ENCODE measurements at regions not wholly inside any gene's neighbourhood (a gene's known extent, or its start where the extent isn't known, plus 50 kb on each side); places are given as distances from the start of the nearest gene placed in this dataset.

DNA sequence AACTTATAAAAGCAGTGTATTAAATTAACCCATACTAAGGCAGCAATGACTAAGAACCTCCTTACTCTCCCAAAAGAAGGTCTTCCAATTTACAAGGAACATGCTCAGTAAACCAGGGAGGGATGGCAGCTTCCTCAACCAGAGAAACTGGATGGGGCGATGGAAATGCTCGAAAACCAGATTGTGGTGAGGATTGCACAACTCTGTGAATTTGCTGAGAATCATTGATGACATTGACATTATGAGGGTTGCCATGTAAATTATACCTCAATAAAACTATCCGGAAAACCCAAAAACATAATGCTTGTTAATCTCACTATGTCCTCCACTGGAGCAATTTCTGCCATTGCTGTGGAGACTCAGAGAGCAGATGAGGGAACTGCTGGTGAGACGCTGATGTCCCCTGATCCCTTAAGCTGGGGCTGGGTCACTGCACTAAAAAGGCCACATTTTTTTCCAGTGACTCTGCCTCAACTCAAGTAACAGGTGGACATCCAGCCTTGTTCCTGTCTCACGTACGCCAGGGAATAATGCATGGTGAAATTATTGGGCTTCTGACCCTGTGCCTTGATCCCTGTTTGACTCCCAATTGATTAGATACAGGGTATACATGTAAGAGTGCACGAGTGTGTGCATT, 288.3 kb downstream of the CYP26B1 start:
- no peak for DNase-seq

DNA sequence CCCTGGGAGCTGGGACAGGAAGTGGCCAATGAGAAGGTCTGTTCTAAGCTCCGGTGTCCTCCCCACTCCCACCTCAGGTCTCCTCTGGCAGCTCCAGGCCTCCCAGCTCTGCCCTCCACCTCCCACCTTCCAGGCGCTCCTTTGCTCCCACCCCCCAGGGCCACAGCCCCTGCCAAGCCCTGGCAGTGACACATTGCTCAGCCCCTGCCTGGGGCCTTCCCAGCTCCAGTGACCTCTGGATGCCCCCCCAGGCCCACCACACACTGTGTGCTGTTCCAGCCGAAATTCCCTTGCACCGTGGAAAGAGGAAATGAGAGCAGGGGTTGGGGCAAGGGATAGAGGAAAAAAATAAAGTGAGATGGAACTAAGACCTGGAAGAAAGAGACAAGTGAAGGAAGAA, 289.6 kb downstream of the CYP26B1 start:
- DNase-seq, result no peak

DNA sequence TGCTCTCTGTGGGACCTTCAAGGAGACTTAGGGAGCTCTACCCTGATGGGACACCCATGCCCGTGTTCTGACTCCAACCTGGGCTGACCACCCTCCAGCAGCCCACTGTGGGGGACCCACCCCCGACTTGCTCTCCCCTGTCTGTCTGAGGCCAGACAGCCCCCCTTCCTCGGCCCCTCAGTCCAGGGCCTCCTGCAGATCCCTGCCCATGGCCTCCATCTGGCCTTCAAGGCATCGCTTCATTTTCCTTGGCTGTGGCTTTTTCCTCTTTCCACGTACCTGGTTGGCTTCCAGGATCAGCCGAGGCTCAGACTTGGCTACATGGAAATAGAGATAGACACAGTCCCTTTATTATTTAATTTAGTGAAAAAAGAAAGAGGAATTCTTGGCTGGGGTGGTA, 290.0 kb downstream of the CYP26B1 start:
- no peak for DNase-seq

DNA sequence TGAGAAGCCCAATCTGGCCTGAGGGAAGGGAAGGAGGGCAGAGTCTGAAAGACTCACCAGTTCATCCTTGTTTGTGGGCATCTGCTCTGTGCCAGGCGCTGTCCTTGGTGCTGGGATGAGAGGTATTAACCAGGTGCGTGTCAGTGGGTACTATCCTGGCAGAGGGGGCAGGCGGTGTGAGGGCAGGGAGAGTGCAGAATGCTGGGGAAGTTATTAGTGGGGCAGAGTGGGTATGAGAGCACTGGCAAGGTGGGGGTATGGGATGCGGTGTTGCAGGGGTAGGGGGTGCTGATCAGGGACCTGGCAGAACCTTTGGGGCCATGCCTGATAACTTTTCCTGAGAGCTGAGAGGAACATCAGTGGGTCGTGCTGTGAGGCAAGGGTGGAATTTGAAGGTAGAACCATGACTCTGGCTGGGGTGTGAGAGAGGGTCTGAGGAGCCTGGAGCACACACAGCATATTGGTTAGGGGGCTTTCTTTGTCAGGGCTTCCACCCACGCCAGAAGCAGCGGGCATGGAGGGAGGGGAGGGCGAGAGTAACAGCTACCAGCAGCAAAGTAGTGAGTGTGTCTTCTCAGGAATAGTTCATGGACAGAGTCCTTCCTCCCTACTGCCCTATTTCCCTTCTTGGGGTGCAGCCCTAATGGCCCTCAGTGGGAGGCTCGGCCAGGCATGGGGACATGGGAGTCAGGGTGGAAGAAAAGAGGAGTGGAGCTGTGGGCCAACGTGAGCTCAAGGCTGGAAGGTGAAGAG, 290.7 kb downstream of the CYP26B1 start:
- peak; percentile 12 for DNase-seq

DNA sequence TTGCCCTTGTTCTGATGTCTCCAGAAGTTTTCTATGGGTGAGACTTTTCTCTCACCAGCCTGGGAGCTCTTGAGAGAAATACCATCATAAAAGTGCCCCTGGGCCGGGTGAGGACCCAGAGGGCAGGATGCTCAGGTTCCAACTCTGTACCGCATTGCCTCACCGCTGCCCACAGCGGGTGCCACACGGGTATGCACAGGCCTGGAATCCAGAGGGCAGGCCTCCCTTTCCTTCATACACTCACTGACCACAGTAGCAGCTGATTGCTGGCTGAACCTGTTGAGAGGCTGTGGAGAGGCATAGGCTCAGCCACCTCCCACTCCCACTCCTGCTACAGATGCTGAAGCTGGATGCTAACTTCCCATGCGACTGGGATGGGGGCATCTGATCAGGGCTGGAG, 293.8 kb downstream of the CYP26B1 start:
- no peak for DNase-seq

DNA sequence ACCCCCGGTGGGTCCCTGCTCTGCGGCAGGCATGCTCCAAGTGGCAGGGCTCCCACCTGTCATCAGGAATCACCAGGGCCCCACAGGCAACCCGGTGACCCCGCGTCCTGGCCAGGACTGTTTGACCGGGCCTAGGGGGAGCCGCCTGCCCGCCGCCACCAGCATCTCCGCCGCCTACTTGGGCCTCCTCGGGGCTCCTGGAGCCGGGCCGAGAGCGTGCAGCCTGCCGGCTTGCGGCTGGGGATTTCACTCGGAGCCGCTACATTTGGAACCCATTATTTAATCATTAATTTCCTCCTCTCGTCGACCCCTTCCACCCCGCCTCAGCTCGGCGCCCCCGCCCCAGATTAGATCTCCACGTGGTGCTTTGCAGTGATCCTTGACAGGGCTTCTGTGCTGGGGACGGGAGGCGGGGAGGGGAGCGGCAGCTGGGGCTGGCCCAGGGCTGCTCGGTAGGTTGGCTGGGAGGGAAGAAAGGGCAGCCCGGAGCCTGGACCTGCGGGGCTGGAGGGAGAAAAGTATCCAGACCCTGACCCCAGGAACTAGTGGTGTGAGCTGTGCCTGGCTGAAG, 295.4 kb downstream of the CYP26B1 start:
- peak; percentile 74 for DNase-seq

DNA sequence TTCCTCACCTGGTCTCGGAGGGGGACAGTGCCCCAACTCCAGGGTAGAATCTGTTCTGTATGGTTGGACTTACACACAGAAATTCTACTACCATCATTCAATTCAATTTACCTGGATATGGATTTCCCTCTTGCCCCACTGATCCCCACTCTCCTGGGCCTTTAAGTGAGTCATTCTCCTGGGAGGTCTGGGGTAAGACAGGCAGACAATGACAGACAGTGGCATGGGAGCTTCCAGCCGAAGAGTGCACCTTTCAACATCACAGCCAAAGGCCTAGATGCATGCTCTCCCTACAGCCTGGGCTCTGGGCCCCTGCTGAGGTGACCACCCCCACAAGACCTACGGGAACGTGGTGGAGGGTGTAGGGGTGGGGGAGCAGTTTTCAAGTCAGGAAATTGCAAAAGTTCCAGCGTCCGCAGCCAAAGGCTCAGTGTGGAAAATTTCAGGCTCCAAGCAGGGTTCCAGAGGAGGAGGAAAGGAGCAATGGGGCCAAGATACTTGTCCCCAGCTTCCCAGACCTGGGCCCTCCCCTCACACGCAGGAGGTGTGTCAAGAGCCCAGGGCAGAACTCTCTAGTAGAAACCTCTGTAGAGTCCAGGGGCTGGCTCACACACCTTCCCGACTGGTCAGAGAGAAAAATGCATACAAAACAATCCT, 296.4 kb downstream of the CYP26B1 start:
- peak; percentile 59 for DNase-seq

DNA sequence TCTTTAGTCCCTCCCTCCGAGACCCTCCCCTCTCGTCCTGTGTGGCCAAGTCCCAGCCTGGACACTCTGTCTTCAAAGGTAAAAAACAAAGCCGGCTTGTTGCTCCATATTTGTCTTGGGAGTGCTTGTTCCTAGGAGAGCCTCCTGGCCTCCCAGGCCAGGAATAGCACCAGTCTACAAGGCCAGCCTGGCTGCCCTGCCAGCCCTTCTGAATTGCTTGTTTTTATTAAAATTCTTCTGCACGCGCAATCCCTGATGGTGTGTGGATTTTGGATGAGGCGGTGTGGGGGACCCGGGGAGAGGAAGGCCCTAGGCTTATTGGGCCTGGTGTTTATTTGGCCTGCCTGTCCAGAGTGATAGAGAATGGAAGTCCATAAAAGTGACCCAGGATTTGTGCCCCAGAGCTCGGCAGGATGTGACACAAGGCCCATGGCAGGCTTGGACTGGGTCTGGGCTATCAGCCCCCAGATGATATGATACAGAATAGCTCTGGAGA, 297.3 kb downstream of the CYP26B1 start:
- DNase-seq, result no peak

DNA sequence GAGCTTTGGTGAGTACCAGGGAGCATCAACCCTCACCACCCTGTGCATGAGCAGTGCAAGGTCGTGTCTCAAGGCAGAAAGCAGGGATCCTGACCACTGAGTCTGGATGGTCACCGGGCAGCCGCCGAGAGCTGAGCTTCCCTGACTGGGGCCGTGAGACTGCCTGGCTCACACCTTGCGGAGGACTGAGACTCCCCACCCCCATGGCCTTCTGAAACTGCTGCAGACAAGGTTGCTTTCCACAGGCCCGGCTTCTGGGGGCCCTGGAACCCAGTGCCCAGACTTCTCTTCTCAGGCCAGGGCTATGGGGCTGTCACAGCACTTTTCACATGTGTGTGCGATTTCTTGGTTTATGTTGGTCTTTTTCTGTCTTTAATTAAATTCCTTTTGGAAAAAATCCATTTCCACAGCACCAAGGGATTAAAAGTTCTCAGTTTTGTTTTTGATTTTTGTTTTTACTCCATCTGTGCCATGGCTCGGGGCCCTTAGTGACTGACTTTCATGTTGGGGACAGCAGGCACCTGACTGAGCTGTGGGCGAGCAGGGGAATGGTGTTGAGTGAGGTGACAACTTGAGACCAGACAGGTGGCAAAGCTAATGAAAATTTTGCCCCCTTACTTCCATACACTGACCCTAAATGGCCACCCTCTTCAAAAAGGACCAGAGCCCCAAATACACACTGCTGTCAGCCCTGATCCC, 297.9 kb downstream of the CYP26B1 start:
- no peak for DNase-seq

DNA sequence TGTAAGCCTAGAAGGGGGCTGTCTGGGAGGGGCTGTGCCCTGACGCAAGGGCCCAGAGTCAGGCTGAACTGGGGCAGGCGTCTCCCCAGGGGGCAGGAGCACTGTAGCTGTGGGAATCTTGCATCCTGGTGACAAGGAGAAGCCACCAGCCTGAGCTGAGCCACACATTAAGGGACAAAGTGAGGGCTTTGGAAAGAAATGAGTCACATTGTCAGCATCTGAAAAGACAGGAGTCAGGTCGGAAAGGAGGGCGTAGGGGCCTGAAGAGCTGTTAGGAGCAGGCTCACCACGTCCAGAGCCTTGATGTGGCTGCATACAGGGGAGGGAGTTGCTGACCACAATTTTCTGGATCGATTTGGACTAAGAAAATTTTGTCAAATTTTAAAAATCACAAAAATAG, 298.6 kb downstream of the CYP26B1 start:
- no peak for DNase-seq

DNA sequence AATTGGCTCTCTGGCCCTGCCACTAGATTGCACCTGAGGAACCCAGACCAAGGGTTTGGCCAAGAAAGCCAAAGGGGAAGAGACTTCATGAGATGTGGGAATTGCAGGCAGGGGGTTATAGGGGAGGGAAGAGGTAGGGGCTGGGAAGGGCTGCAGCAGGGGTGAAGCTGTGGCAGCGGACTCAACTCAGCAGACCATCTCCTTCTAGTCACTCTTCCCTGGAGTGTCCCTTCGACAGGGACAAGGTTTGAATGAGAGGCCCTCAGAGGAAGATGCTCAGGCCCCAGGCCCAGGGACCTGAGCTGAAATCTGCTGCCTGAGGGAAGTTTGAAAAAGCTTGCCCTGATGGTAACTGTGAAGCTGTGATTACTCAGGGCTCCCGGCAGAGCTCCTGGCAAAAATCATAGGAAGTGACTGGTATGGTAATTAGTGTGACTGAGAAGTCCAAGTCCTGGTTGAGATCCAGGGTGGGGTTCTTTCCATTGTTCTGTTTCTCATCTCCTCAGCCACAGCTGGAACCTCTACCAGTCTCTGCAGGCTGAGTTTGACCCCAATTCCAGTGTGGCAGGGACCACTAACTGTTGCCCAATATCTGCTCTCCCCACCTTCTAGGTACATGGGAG, 300.9 kb downstream of the CYP26B1 start:
- DNase-seq, result peak; percentile 47

DNA sequence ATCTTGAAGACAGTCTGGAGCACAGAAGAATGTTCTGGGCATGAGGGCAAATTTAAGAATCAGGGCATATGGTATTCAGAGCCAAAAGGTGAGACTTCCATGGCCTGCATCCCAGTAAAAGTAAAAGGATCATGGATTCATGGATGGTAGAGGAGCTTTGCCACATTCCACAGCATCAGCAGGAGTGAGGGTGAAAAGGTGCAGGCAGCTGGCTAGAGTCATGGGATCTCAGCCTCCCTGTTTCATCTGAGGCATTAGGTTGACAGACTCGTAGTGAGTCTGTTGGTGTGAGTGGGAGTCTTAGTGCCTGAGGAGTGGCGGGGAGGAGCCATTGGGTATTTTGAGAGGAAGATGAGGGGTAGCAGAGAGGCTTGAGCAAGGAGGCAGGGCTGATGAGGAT, 301.6 kb downstream of the CYP26B1 start:
- no peak for DNase-seq

DNA sequence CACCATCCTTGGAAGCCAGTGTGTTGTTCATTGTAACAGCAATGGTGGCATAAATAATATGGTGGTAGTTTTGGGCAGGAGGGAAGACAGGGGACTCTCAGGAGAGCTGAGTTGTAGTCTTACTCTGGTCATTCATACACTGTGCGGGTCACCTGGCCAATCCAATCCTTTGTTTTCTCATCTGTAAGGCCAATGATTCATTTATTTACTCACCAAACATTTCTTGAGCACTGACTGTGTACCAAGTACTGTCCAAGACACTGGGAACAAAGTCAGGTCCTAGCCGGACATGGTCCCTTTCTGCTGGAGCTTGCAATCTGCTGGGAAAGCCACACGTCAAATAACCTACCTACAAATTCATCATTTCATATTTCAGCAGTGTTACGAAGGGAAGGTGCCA, 302.7 kb downstream of the CYP26B1 start:
- no peak for DNase-seq

DNA sequence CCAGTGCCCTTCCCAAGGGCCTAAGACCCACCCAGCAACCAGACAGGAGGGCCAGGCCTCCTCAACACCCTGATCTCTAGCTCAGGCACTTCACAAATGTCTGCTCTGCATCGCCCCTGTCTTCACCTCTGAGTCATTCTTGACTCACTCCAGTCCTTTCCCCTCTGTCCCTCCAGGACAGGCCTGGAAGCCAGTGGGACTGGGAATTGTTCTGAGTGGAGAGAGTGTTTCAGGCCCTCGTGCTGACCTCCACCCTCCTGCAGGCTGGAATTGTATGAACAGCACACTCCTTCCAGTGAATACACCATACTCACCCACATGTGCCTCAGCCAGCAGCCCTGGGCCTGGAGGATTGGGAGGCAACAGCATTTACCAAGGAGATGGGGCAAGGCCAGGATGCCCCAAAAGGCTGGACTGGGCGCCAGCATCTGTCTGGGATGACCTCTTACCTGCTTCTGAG, 304.2 kb downstream of the CYP26B1 start:
- peak; percentile 71 for DNase-seq

DNA sequence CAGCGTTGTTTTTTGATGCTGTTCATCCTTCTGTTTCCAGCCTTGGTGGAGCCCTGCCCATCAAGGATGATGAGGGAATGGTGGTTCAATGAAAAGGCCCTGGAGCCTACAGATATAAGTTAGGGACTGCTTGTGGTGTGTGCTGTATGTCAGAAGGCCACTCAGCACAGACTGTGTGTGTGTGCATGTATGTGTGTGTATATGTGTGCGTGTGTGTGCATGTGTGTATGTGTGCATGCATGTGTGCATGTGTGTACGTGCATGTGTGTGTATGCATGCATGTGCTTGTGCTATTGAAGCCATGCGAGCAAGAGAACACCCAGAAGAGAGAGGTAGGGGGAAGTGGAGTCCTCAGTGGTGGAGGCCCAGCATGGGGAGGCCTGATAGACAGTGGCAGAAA, 304.9 kb downstream of the CYP26B1 start:
- no peak for DNase-seq

DNA sequence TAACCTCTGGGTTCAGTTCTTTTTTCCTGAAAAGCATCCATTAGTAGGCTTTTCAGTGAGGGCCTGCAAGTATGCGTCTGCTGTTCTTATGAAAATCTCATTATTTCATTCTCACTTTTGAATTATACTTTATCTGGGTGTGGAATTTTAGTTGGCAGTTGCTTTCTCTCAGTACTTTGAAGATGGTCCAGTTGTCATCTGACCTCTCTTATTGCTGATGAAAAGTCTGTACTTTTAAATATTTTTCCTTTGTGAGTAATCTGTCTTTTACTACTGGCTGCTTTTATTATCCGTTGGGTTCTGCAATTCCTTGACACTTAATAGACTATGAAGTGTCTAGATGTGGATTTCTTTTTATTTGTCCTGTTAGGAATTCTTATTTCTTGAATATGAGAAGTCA, 307.8 kb downstream of the CYP26B1 start:
- DNase-seq, result no peak

DNA sequence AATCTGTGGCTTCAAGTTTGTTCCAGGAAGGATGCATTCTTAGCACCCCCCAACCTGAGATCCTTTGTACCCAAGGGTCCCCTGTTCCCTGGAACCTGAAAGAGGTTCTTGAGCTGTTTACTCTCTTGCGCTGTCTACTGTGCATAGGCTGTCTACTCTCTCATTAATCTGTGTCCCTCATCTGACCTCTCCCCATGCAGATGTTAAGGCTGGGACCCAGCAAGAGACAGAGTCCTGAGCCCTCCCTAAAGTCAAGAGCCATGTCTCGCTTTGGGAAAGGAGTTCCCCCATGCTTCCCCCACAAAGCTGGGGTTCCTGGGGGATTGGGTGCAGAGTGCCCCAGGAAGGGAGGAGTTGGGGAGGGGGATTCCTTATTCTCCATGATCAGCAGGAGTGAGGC, 312.9 kb downstream of the CYP26B1 start:
- no peak for DNase-seq

DNA sequence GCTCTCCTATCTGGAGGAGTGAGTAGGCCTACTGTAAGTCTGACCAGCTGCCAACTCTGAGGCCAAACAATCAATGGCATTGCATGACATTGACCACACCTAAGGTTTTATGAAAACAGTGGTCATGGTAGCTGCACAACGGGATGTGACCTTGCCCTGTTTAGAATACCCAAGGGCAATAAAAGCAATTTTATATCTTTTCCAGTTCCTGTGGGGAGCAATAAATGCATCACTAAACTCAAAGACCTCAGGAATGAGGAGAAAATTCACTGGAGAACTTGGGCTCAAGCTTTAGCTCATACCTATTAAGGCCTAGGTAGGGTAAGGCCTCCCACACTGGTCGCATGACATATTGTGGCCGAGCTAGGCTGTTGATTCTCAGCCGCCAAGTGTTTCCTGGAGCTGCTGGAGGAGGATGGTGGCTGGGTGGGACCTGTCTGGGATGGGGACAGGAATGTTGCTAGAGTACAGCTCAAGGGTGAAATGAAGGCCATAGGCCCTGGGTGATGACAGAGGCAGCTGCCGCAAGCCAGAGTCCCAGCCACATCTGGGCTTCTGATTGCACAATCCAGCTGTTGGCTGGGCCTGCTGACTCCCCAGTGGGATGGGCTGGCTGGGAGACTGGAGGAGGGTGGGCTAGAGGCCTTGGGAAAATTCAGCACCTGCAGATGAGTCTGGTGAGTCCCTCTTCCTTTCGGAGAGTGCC, 313.7 kb downstream of the CYP26B1 start:
- DNase-seq, result peak; percentile 63

DNA sequence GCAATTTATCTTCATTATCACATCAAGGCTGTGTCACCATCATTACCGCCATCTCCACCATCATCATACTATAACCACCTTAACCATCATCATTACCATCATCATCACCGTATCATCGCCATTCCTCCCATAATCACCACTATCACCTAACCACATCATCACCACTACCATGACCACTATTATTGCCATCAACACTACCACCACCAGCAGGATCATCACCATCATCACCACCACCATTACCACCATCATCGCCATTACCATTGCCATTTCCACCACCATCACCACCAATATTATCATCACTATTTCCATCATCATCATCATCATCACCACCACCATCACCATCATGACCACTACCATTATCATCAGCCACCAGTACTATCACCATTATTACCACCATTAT, 314.4 kb downstream of the CYP26B1 start:
- no peak for DNase-seq

DNA sequence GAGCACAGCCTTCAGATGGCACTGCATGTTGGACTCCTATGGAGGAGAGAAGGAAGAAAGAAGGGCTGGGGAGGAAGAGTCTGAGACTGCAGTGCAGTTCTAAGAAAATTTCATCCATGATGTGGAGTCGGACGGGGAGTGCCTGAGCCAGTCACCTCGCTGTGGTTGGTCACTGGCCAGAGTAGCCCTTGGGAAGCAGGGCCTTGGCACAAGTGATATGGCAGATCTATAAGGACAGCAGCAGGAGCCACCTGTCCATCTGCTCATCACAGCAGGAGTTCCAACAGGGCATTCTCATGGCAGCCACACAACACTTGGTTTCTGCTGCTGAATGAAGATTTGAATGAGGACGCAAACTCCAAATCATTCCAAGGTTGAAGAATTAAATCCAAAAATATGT, 314.8 kb downstream of the CYP26B1 start:
- DNase-seq, result no peak

DNA sequence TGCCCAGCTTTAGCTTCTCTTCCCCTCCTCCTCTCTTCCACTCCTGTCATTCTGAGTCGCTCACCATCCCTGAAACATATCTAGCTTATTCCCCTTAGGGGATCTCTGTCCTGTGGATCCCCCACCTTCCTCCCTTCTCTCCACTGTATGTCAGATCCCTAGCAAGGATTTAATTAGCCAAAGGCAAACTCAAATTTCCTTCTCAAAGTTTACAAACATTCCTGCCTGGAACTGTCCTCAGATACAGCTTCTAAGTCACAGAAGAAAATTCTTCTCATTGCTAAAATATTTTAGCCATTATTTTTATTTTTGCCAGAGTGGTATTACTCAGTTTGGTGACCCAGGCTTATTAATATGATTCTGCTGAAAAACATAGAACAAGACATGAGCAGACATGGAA, 315.3 kb downstream of the CYP26B1 start:
- DNase-seq, result peak; percentile 45

DNA sequence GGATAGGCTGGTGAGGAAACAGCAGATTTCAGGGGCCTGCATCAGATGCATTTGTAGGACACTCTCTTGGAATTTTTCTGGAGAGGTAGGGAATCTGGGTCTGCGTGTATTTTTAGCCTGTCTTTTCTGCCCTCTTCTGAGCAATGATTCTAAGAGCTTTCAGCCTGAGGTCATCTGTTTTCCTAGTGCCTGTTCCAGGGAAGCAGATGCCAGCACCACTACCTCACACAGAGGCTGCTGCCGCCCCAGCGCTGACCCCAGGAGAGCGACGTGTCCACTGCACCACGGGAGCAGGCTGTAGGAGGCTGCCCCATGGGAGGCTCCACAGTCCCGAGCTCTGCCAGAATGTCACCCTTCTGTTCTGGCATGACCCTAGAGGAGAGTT, 316.5 kb downstream of the CYP26B1 start:
- DNase-seq, result peak; percentile 93
